ACC112 (cell line): ENCODE measurements at regions not wholly inside any gene's neighbourhood (a gene's known extent, or its start where the extent isn't known, plus 50 kb on each side); places are given as distances from the start of the nearest gene placed in this dataset.

Experiments used
- H2AFZ ChIP-seq: fragments of 200-600 bp; sonication (generic); one replicate; pipeline ENCODE4 v1.6.0; 2017; ENCODE audit warnings: antibody characterized with exemption, low read length; ENCODE audit not compliant: unreplicated experiment
- H3K27ac ChIP-seq: fragments of 200-600 bp; sonication (generic); 2 replicates; pipeline ENCODE4 v1.5.1; 2014; ENCODE audit warnings: low read depth, mild to moderate bottlenecking, antibody characterized with exemption, low read length, moderate library complexity
- H3K27me3 ChIP-seq: fragments of 200-600 bp; sonication (generic); 2 replicates; pipeline ENCODE4 v1.6.1; 2014; ENCODE audit warnings: mild to moderate bottlenecking, antibody characterized with exemption, low read length, moderate library complexity, mixed read lengths; ENCODE audit not compliant: insufficient read depth
- H3K36me3 ChIP-seq: fragments of 200-600 bp; sonication (generic); 2 replicates; pipeline ENCODE4 v1.6.1; 2016; ENCODE audit warnings: mild to moderate bottlenecking, antibody characterized with exemption, low read length, moderate library complexity, mixed read lengths; ENCODE audit not compliant: insufficient read depth
- H3K4me1 ChIP-seq: fragments of 200-600 bp; sonication (generic); one replicate; pipeline ENCODE4 v1.6.1; 2016; ENCODE audit warnings: low read length, mixed read lengths; ENCODE audit not compliant: insufficient read depth, unreplicated experiment, control insufficient read depth
- H3K4me3 ChIP-seq: fragments of 200-600 bp; sonication (generic); 2 replicates; pipeline ENCODE4 v1.5.1; 2014; ENCODE audit warnings: mild to moderate bottlenecking, low read depth, low read length
- H3K79me2 ChIP-seq: fragments of 200-600 bp; sonication (generic); one replicate; pipeline ENCODE4 v1.6.0; 2016; ENCODE audit warnings: low read length; ENCODE audit not compliant: control insufficient read depth, unreplicated experiment, insufficient read depth

DNA sequence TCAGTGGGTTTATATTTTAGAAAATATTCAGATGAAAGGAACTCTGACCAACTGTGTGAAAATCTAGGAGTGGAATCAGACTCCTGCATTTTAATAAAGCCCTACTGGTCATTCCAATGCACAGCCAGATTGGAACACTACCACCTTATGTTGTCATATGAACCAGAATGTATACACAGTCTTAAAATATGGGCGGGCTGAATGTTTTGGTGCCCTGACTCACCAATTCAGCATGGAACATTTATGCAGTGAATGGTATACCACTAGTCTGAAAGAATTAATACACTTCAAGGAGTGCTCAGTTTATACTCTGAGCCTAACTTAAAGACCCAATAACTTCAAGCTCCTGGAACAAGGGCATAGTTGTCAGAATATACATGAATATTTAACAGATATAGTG, 280.9 kb upstream of the TCF4 start:
- H3K79me2 ChIP-seq = no peaks in the 10 kb centered on the region
- H3K36me3 ChIP-seq = no peaks in the 10 kb centered on the region
- H3K4me3 ChIP-seq = peak overlapping the region; percentile 33; the same call in 1 of the 2 replicates
- peaks cover 27% of the 10 kb centered on the region for H3K4me1 ChIP-seq
- H3K27me3 ChIP-seq = no peaks in the 10 kb centered on the region
- H3K27ac ChIP-seq = no peak overlapping the region
- no peak overlapping the region for H2AFZ ChIP-seq

GRCh38 chr18:55866886-55867285, 278.9 kb upstream of the TCF4 start:
- no peaks in the 10 kb centered on the region for H3K36me3 ChIP-seq

DNA sequence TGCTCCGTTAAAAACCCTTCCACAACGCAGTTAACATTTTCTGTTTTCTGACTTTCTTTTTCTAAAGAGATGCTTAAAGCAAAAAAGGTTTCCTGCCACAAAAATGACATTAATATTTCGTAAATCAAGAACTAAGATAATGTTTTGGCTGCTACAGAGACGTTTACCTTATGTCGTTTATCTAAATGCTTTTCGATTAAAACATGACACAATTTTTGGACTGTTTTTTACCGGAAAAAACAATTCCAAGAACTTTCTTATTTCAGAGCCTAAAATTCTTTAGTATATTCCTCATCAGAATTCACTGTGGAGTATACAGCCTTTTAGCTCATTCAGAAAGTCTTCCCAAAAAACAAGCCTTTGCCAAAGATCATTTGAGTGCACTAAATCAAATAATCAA, 278.0 kb upstream of the TCF4 start:
- no peaks in the 10 kb centered on the region for H3K36me3 ChIP-seq
- H3K4me3 ChIP-seq = no peak overlapping the region
- no peaks in the 10 kb centered on the region for H3K79me2 ChIP-seq
- H3K4me1 ChIP-seq = peaks cover 27% of the 10 kb centered on the region
- H3K27me3 ChIP-seq = no peaks in the 10 kb centered on the region
- no peak overlapping the region for H2AFZ ChIP-seq
- no peak overlapping the region for H3K27ac ChIP-seq

More at GRCh38 chr18:55866886-55867285, 278.9 kb upstream of the TCF4 start:
- H3K27me3 ChIP-seq = no peaks in the 10 kb centered on the region
- no peak overlapping the region for H2AFZ ChIP-seq
- no peak overlapping the region for H3K4me3 ChIP-seq
- H3K4me1 ChIP-seq = peaks cover 27% of the 10 kb centered on the region
- no peak overlapping the region for H3K27ac ChIP-seq
- H3K79me2 ChIP-seq = no peaks in the 10 kb centered on the region

- H3K27ac ChIP-seq = no peak overlapping the region
- H3K4me1 ChIP-seq = peaks cover 13% of the 10 kb centered on the region
- H3K79me2 ChIP-seq = no peaks in the 10 kb centered on the region
- H3K4me3 ChIP-seq = no peak overlapping the region
- H3K36me3 ChIP-seq = no peaks in the 10 kb centered on the region
- H2AFZ ChIP-seq = no peak overlapping the region
- H3K27me3 ChIP-seq = no peaks in the 10 kb centered on the region
These were observed 276.3 kb upstream of the TCF4 start for GRCh38 chr18:55864281-55864680.

DNA sequence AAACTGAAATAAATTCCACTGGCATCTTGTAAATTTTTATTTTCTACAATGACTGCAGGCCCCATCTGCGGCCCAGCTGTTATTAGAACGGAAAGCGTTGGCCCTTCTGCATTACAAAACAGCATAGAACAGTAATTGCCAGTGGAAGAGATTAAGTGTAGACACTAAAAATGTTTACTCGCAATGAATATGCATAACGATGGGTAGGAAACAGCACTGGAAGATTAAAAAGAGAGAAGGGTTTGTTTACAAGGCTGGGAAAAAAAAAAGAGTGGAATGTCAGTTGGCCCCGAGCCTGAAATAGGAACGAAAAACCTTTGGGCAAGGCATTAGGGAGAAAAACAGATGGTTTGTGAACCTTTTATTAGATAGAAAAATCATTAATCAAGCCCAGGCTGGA, 275.9 kb upstream of the TCF4 start:
- no peak overlapping the region for H3K27ac ChIP-seq

DNA sequence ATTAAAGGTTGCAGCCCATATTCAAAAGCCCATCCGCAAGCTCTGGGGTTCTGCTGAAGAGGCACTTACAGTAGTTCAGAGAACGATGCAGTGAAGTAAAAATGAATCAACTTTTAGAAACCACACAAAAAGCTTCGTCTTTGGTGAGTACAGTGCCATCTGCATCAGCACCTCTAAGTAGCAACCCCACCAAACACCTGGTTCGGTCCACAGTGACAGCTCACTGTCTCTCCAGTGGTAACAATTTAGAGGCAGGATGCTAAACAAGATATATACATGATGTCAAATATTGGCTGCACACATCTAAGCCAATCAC, 275.4 kb upstream of the TCF4 start:
- Histone ChIP-seq H3K79me2 (no peaks in the 10 kb centered on the region), H3K4me3 (no peak overlapping the region), H3K36me3 (no peaks in the 10 kb centered on the region), H3K27ac (no peak overlapping the region), H3K4me1 (peaks cover 7% of the 10 kb centered on the region), H3K27me3 (no peaks in the 10 kb centered on the region), H2AFZ (no peak overlapping the region)

More for the DNA sequence above, 275.9 kb upstream of the TCF4 start:
- no peaks in the 10 kb centered on the region for H3K79me2 ChIP-seq
- H3K36me3 ChIP-seq = no peaks in the 10 kb centered on the region
- H3K4me1 ChIP-seq = peaks cover 9% of the 10 kb centered on the region
- H2AFZ ChIP-seq = peak overlapping the region; percentile 9
- no peak overlapping the region for H3K4me3 ChIP-seq
- no peaks in the 10 kb centered on the region for H3K27me3 ChIP-seq

DNA sequence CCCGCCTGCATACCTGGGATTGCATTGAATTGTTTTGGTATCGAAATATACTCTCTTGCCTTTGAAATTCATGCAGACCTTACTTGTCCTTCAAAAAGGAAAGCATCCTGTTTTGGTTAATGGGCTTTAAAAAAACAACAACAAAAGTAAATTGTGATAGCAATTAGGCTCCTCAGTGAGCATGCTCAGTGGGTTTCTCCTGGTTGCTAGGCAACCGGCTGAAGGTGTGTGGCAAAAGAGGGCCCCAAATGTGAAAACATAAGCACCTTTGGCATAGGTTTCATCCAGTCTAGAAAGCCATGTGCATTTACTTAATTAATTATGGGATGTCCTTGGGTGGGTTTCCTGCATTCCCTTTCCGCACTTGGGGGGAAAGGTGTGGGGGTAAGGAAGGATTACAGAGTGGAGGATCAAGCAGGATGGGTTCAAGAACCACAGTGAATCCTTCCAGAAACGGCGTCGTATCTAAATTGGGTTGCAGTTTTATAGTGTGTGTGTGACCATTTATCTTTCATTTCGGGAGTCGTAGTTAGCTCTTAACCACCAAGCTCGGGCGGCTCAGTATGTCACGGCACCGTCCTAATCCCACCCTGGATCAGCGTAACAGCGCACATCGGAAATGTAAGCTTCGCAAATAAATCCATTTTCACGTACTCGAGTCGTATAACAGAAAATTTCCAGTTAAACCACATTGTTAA, 274.9 kb upstream of the TCF4 start:
- Histone ChIP-seq H3K4me3 (no peak overlapping the region), H2AFZ (no peak overlapping the region), H3K27ac (no peak overlapping the region), H3K36me3 (no peaks in the 10 kb centered on the region), H3K4me1 (peaks cover 4% of the 10 kb centered on the region), H3K27me3 (no peaks in the 10 kb centered on the region), H3K79me2 (no peaks in the 10 kb centered on the region)

- no peak overlapping the region for H3K4me3 ChIP-seq
- H3K27ac ChIP-seq = no peak overlapping the region
- no peak overlapping the region for H2AFZ ChIP-seq
- peaks cover 11% of the 10 kb centered on the region for H3K4me1 ChIP-seq
- H3K79me2 ChIP-seq = no peaks in the 10 kb centered on the region
- H3K36me3 ChIP-seq = no peaks in the 10 kb centered on the region
- no peaks in the 10 kb centered on the region for H3K27me3 ChIP-seq
These were observed 273.3 kb upstream of the TCF4 start for GRCh38 chr18:55861266-55861665.

DNA sequence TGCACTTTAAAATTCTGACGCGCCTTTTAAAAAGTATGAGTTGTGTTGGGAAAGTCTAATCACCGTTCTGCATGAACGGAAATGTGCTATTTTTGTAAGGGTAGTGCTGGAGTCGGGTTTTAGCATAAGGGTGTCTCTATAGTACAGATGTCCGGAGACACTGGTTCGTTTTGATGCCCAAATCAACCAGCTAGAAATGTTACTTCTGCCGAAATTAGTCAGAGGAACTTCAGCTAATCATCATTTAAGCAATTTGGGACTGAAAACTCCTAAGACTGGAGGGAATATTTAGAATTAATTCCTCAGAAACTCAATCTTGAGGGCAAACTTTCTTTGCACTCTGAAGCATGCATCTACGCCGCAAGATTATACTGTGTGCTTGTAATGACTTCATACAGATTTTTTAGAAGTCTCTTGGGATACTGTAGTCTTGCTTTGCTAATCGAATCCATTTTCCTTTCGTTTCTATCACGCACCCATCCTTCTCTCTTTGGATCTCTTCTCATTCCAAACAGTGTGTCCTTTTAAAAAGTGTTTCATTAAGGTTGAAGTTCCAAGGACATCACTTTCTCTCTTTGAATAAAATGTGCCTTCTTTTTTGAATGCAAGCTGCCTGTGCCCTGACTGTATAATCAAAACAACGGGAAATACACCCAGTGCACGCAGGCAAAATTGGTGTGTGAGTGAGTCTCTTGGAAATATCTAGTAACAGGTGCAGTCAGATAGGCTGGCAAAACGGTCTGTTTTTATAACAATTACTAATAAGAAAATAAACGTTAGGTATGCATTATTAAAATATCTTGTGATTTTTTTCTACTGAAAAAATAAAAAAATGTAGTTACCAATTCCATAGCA, 270.9 kb upstream of the TCF4 start:
- H3K27ac ChIP-seq = no peak overlapping the region
- no peaks in the 10 kb centered on the region for H3K79me2 ChIP-seq
- H2AFZ ChIP-seq = peak overlapping the region; percentile 68
- H3K36me3 ChIP-seq = no peaks in the 10 kb centered on the region
- no peaks in the 10 kb centered on the region for H3K27me3 ChIP-seq
- H3K4me3 ChIP-seq = peak overlapping the region; percentile 75
- H3K4me1 ChIP-seq = peaks cover 20% of the 10 kb centered on the region

GRCh38 chr18:55857956-55858355, 270.0 kb upstream of the TCF4 start:
- no peaks in the 10 kb centered on the region for H3K36me3 ChIP-seq
- no peak overlapping the region for H3K27ac ChIP-seq
- no peaks in the 10 kb centered on the region for H3K27me3 ChIP-seq
- peaks cover 20% of the 10 kb centered on the region for H3K4me1 ChIP-seq
- no peak overlapping the region for H2AFZ ChIP-seq
- H3K79me2 ChIP-seq = no peaks in the 10 kb centered on the region
- H3K4me3 ChIP-seq = no peak overlapping the region

DNA sequence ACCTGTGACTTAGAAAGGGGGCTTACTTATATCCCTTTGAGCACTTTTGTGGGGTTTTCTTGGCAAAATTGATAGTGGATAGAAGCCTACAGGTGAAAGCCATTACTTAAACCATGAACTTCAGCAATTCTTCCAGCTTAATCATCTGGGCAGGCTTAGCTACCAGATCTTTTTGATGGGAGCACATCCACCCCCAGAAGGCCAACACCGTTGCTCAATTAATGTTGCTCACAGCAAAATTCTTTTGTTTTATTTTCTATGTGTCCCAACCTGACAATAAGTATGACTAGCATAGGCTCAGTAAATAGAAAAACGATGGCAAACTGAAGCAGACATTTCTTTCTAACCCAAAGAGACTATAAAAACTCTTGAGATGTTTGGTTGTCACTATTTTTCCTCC, 269.4 kb upstream of the TCF4 start:
- no peak overlapping the region for H3K27ac ChIP-seq
- H3K36me3 ChIP-seq = no peaks in the 10 kb centered on the region
- no peaks in the 10 kb centered on the region for H3K27me3 ChIP-seq
- H3K4me3 ChIP-seq = no peak overlapping the region
- H3K4me1 ChIP-seq = peaks cover 20% of the 10 kb centered on the region
- no peak overlapping the region for H2AFZ ChIP-seq
- H3K79me2 ChIP-seq = no peaks in the 10 kb centered on the region
